Esophagus muscularis mucosa (tissue), 4 donors: ENCODE measurements at regions not wholly inside any gene's neighbourhood (a gene's known extent, or its start where the extent isn't known, plus 50 kb on each side); places are given as distances from the start of the nearest gene placed in this dataset.

ENCODE experiments used
- EP300 ChIP-seq: sonication (generic); formaldehyde crosslinking; IDR thresholded peaks from one replicate; pipeline ENCODE4 v1.6.1; 2017; ENCODE audit warnings: antibody characterized with exemption
- POLR2A ChIP-seq: fragments of 450-650 bp; IDR thresholded peaks from one replicate; pipeline ENCODE4 v1.6.1; 2017; ENCODE audit warnings: antibody characterized with exemption, moderate library complexity, mild to moderate bottlenecking, low read depth
- POLR2AphosphoS5 ChIP-seq, 2 donors: sonication (generic); formaldehyde crosslinking; IDR thresholded peaks; one replicate each; pipeline ENCODE4 v1.6.1; 2017; ENCODE audit warnings: antibody characterized with exemption in 2 of 2
- TF ChIP-seq, protein P1 (sequence below), 3 experiments: fragments of 200-600 bp in 2 of 3; fragments of 450-650 bp in 1 of 3; sonication (generic) in 2 of 3; IDR thresholded peaks; one replicate each; pipeline ENCODE4 v1.5.1; 2017 to 2019; ENCODE audit warnings: antibody characterized with exemption in 3 of 3, mild to moderate bottlenecking in 2 of 3, moderate library complexity in 1 of 3

DNA sequence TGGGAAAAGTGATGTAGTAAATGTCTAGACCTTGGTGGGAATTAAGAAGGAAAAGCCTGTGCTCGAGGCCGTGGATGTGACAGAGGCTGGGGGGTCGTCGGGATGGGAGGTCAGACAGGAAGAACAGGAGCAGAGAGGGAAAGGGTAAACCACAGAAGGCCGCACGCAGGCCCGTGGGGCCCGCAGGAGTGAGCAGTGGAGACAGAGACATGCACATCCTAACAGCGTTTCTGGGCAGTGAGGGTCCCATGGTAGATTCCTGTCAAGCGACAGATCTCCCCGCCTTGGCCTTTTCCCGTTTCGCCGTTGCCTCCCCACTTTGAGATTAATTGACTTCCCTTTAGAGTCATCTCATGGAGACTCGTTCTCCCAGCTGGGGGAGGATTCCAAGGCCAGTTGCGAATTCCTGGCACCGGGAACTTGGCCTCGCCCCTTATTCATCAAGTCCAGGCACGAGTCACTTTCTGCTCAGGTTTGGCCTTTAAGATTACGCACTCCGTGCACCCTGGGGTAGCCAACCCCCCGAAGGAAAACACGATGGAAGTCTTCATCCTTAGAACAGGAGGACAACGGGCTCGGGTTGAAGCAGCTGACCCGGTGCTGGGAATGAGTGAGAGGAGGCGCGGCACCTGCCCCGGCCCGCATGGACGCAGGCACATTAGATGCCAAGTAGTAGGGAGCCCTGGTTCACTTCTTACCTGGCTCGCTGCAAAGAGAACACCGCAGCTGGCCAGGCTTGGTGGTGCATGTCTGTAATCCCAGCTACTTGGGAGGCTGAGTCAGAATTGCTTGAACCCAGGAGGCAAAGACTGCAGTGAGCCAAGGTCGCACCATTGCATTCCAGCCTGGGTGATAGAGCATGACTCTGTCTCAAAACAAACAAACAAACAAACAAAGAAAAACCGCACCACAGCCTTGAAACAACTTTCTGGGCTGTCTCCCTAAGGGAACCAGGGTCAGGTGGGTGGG is 315.2 kb upstream of the SHH start:
- TF ChIP-seq POLR2A (no peak), EP300 (no peak), POLR2AphosphoS5 (IDR thresholded peaks at IDR 0.05) (no peak)
- TF ChIP-seq, protein P1, sequence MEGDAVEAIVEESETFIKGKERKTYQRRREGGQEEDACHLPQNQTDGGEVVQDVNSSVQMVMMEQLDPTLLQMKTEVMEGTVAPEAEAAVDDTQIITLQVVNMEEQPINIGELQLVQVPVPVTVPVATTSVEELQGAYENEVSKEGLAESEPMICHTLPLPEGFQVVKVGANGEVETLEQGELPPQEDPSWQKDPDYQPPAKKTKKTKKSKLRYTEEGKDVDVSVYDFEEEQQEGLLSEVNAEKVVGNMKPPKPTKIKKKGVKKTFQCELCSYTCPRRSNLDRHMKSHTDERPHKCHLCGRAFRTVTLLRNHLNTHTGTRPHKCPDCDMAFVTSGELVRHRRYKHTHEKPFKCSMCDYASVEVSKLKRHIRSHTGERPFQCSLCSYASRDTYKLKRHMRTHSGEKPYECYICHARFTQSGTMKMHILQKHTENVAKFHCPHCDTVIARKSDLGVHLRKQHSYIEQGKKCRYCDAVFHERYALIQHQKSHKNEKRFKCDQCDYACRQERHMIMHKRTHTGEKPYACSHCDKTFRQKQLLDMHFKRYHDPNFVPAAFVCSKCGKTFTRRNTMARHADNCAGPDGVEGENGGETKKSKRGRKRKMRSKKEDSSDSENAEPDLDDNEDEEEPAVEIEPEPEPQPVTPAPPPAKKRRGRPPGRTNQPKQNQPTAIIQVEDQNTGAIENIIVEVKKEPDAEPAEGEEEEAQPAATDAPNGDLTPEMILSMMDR (IDR thresholded peaks at IDR 0.05), result no peak
